ENCODE measurements at regions not wholly inside any gene's neighbourhood (a gene's known extent, or its start where the extent isn't known, plus 50 kb on each side); places are given as distances from the start of the nearest gene placed in this dataset.

GRCh38 chr19:28024920-28025319 lies 1188.0 kb downstream of the UQCRFS1 start:
- DNase-seq (ENCODE audit: low spot score), result no peak

DNA sequence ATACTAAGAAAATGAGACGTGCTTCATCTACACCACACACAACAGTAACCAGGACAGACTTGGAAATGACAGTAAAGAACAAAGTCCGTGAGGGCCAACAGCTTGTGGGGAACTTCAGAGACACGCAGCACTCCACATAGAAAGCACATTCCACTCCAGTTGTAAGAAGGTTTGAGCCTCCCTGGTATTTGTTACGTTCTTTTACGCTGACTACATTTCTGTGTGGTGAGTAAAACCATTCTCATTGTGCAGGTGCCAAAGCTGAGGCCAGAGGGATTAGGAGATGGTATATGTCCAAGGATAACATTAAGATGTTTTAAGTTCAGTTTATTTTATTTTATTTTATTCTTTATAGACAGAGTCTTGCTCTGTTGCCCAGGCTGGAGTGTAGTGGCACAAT lies 1189.9 kb downstream of the UQCRFS1 start:
- DNase-seq (ENCODE audit: low spot score), result no peak

DNA sequence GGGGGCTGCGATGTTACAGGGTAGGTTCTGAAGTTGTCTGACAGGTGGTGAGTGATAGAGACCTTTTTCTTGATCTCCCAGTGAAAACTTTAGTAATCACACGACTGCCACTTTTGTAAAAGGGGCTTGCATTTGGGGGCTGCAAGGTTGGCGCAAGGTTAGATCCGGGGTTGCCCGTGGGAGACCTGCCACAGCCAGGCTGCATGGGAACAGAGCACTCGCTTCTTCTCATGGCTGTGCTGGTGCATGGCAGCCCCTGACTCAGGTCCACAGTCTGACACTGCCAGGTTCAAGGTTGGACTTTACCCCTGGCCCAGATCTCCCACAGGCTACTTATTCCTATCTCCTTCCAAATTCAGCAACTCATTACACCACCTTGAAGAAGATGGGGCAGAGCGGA lies 1190.4 kb downstream of the UQCRFS1 start:
- no peak for DNase-seq (ENCODE audit: low spot score)

GRCh38 chr19:28021259-28022185 lies 1191.4 kb downstream of the UQCRFS1 start:
- DNase-seq (ENCODE audit: low spot score), result no peak

GRCh38 chr19:28020619-28021258 lies 1192.2 kb downstream of the UQCRFS1 start:
- DNase-seq (ENCODE audit: low spot score), result no peak

- DNase-seq (ENCODE audit: low spot score), result no peak
These were observed 1193.0 kb downstream of the UQCRFS1 start for GRCh38 chr19:28019901-28020300.

GRCh38 chr19:28019371-28019770 lies 1193.6 kb downstream of the UQCRFS1 start:
- DNase-seq (ENCODE audit: low spot score), result no peak

GRCh38 chr19:28018499-28018898 lies 1194.5 kb downstream of the UQCRFS1 start:
- no peak for DNase-seq (ENCODE audit: low spot score)

GRCh38 chr19:28014615-28015405 lies 1198.1 kb downstream of the UQCRFS1 start:
- DNase-seq (ENCODE audit: low spot score), result no peak

DNA sequence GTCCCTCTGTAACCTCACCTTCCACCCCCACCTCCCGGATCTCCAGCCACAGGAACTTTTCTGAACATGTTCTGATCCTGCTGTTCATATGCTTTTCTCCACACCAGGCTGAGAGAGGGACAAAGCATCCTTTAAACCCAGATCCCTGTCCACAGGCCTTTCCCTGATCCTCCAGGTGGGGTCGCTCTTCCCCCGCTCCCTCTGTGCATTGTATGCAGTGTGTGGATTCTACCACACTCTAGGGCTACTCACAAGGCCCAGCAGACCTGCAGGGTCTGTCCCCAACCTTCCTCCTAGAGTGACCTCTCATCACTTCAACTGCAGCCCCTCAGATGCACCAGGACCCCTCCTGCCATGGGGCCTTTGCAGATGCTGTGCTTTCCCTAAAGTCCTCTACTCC lies 1200.6 kb downstream of the UQCRFS1 start:
- DNase-seq (ENCODE audit: low spot score), result no peak

- DNase-seq (ENCODE audit: low spot score), result no peak
These were observed 1202.3 kb downstream of the UQCRFS1 start for GRCh38 chr19:28010656-28011055.

DNA sequence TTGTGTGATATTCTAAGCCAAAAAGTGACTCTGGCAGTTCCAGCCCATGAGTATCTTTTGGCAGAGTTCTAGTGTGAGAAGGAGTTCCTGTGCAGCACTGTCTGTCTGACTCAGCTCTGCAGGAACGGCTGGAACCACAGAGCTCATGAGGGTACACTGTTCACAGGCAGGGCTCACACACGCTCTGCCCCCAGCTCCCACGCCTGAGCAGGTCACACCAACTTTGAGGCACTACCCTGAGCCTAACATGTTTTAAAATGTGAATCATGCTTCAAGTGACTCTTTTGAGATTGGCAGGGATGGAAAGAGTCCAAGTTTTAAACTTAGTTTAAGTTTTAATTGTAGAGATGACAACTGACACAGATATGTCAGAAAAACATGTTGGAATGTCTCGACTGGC lies 1203.3 kb downstream of the UQCRFS1 start:
- no peak for DNase-seq (ENCODE audit: low spot score)

- DNase-seq (ENCODE audit: low spot score), result no peak
These were observed 1204.3 kb downstream of the UQCRFS1 start for GRCh38 chr19:28008695-28009094.

- DNase-seq (ENCODE audit: low spot score), result no peak
These were observed 1209.4 kb downstream of the UQCRFS1 start for GRCh38 chr19:28003543-28003942.

GRCh38 chr19:27997069-27997468 lies 1215.9 kb downstream of the UQCRFS1 start:
- no peak for DNase-seq (ENCODE audit: low spot score)

DNA sequence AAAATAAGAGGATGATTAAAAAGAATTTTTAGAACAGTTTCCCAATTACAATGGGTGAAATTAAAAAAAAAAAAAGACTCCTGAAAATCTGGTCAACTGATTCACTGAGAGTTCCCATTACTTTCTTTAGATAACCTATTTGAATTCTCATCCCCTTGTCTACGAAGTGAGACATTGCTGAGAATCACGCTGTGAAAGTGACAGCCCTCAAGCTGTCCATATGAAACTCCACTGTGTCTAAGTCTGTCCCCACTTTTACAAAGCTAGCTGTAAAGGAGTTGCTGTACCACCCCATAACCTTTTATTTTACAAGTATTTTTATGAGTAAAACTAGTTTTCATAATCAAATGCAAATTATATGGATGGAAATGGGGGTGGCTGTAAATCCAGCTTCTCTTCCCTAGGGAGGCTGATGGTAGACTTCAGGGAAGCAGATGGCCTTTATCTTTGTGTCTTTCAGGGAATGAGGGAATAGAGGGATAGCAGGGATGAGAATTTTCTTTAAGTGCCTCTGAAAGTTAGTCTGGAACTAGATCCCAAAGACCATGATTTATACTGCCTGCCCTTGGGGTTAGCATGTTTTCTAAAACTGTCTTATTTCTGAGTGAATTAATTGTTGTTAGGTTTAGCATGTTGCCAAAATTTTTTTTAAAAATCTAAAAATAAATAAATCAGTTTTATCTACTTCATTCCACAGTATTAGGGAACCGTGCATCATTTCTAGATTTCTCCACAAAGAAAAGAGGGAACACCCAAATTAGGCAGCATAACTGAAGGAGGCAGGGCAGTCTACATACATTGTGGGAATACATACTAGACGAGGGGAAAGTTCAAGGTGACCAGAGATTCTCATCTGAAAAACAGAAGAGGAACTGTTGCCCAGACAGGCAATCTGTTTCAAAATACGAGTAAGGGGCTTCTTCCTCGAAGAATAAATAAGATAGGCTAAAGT lies 1219.1 kb downstream of the UQCRFS1 start:
- DNase-seq (ENCODE audit: low spot score), result no peak

DNA sequence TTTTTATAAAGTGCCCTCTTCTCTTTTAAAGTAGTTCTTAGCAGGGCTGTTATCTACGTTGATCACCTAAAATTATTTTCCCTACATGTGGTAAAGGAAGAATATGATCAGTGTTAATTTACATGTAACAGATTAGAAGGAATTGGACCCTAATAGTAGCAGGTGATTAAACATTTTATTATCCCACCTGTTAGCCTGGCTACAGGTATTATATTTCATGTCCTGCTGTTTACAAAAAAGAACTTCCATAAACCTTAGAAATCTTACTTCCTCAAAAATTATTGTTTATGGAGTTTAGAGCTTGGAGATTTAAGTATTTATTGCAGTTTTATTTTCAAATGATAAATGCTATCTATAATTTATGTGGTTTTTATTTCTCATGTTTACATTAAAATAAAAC lies 1226.7 kb downstream of the UQCRFS1 start:
- no peak for DNase-seq (ENCODE audit: low spot score)

- no peak for DNase-seq (ENCODE audit: low spot score)
These were observed 1237.4 kb downstream of the UQCRFS1 start for GRCh38 chr19:27975419-27976005.

DNA sequence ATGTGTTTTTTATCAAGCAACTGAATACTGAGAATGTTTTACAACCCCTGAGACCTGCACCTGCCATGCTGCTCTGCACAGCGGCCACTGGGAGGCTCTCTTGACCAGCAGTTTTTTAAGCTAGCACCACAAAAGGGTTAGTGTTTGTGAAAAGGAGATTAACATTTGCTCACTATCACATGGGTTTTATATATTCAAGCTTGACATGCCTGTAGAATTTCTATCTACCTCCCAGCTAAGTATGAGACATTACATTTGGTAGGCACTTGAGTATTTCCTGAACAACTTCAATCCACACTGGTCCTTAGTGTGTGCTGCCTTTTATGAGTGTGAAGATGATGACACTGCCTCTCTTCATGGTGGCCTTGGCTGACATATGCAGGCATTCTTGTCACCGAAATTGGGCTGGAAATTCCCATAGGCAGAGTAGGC lies 1238.9 kb downstream of the UQCRFS1 start:
- DNase-seq (ENCODE audit: low spot score), result peak; percentile 30

GRCh38 chr19:27972291-27973040 lies 1240.5 kb downstream of the UQCRFS1 start:
- no peak for DNase-seq (ENCODE audit: low spot score)

All from D341Med (cell line).